ENCODE measurements at regions not wholly inside any gene's neighbourhood (a gene's known extent, or its start where the extent isn't known, plus 50 kb on each side); places are given as distances from the start of the nearest gene placed in this dataset.

- DNase-seq: no peak
Observed at GRCh38 chr11:119934866-119935265, 203.0 kb downstream of the TRIM29 start.

DNA sequence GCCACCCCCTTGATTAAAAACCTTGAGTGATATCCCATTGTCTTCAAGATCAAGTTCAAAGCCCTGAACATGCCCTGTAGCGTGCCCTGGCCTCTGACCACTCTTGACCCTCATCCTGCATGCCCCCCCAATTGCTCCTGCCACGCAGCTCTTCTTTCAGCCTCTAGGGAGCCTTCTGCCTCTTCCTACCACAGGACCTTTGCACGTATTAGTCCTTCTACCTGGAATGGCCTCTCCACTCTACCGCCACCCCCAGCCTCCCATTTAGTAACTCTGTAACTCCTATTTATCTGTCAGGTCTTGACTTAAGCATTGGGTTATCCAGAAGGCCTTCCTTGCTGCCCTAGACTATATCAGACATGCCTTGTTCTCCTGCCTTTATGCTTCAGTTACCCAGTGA lies 203.6 kb downstream of the TRIM29 start:
- DNase-seq: no peak

DNA sequence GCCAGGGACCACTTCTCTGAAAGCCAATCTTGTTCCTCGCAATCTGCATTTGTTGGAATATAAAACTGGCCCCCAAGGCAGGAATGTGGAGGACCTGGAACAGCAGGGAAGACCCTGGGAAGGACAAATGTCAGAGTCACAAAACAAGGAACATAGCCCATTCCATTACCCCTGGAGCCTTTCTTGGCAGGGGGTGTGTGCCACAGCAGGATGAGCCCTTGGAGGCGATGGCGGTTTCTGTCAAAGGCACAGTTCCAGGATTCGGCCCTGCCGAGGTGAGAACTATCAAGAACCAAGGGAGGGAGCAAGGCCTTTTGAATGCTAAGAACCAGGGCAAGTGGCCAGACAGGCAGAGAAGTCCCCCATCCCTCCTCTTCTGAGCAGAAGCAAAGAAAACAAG lies 204.3 kb downstream of the TRIM29 start:
- DNase-seq: no peak

GRCh38 chr11:119932828-119933562 lies 204.0 kb upstream of the NECTIN1 start:
- no peak for DNase-seq

- no peak for DNase-seq
Observed at GRCh38 chr11:119928047-119928446, 199.0 kb upstream of the NECTIN1 start.

DNA sequence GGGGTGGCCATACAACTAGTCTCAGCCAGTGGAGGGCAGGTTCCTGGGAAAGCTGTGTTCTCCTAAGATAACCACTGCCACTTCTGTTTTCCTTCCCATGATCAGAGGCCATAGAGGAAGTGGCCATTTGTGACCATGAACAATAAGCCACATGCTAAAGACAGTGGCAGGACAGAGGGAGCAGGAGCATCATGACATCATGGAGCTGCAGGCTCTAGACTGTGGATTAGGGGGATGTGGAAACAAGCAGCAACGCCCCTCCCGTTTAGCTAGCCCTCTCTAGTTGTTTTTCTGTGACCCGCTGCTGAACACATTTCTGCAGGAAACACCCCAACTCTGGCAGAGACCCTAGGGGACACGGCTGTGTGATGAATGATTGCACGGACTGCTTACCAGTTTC lies 195.0 kb upstream of the NECTIN1 start:
- no peak for DNase-seq

GRCh38 chr11:119921571-119921970 lies 192.6 kb upstream of the NECTIN1 start:
- no peak for DNase-seq

- DNase-seq: no peak
Observed at GRCh38 chr11:119920666-119921387, 191.8 kb upstream of the NECTIN1 start.

DNA sequence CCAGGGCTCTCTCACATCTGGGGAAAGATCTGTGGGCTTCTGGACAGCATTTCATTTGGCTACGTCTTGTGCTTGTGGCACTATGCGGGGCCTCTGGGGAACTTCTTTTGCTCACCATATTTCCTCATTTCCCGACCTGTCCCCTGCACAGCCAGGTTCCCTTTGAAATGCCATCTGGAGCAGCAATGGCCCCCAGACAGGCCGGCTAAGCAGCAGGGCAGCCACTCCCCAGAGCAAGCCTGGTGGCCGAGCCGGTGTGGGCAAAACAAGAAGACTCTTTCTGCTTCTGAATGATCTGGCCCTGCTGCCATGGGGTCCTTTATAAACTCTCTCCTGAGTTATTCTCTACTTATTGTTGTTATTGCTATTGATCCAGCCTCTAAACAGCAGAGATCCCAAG lies 190.7 kb upstream of the NECTIN1 start:
- no peak for DNase-seq

- no peak for DNase-seq
Observed at GRCh38 chr11:119918347-119918746, 189.3 kb upstream of the NECTIN1 start.

GRCh38 chr11:119916568-119916967 lies 187.6 kb upstream of the NECTIN1 start:
- no peak for DNase-seq

- DNase-seq: no peak
Observed at GRCh38 chr11:119912229-119912628, 183.2 kb upstream of the NECTIN1 start.

DNA sequence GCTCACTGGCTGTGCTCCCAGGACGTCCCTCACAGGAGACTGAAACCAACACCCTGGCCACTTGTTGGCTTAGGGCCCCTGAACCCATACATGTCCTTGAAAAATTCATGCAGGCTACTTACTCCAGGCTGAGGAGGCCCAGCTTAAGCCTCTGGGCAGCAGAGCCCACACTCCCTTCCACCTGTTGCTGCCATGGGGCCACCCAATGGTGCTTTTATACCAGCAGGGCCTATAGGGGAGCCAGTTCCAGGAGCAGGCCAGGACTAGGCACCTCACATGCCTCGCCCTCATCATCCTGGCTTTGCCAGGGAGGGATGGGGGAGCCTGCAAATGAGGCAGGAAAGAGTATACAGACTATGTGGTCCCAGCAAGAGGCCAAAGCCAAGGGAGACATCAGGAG lies 181.7 kb upstream of the NECTIN1 start:
- DNase-seq: no peak

DNA sequence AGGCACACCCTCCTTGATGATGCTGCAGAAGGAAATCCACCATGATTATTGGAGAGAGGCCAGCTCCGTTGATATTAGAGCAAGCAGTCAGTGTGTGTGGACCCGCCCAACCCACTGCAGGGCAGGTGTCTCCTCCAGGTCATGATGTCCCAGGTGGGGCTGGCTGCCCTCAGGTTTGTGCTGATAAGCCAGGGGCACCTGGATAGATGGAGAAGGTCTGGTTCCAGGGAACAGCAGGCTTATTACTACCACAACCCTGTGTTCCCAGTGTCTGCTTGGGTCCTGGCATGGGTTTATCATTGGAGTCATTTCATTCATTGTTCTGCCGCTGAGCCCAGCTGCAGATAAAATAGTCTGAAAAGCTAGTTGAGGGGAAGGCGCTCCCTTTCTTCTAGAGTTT lies 181.1 kb upstream of the NECTIN1 start:
- no peak for DNase-seq

GRCh38 chr11:119909495-119909894 lies 180.5 kb upstream of the NECTIN1 start:
- DNase-seq: no peak

DNA sequence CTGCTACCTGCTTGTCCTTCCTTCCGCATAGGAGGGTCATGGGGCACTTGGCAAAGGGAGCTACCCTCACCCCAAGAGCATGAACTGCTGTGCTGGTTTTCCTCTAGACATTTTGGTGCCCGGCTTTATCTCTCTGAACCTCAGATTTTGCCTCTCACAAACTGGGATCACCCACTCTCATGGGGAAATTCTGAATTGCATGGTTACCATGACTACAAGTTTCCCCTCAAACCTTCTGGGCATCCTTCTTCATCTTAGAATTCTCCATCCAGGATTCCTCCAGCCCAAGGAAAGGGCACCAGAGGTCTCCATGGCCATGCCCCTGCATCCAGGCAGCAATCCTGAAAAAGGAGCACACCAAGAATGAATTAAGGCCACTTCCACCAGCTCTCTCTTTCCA lies 180.1 kb upstream of the NECTIN1 start:
- no peak for DNase-seq

GRCh38 chr11:119908573-119908904 lies 179.5 kb upstream of the NECTIN1 start:
- no peak for DNase-seq

- peak; percentile 78 for DNase-seq
Observed at GRCh38 chr11:119907878-119908572, 179.0 kb upstream of the NECTIN1 start.

GRCh38 chr11:119907122-119907851 lies 178.3 kb upstream of the NECTIN1 start:
- no peak for DNase-seq

GRCh38 chr11:119906376-119906775 lies 177.4 kb upstream of the NECTIN1 start:
- no peak for DNase-seq

DNA sequence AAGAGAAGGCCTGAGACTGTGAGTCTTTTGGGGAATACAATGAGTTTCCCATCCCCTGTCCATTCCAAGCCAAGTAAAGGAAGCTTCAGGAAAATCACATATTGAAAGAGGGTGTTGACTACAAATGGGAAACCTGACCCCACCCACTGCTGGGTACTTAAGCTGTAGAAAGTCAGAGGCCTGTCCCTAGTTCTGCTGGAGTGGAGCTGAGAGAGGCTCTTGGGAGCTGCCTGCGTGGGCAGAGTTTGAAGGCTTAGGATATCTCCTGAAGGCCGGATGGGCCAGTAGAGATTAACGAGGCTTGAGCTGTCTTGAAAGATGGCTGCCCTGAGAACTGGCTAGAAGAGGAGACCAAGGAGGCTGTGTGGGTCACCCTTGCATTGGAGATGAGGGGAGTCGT lies 176.2 kb upstream of the NECTIN1 start:
- no peak for DNase-seq

DNA sequence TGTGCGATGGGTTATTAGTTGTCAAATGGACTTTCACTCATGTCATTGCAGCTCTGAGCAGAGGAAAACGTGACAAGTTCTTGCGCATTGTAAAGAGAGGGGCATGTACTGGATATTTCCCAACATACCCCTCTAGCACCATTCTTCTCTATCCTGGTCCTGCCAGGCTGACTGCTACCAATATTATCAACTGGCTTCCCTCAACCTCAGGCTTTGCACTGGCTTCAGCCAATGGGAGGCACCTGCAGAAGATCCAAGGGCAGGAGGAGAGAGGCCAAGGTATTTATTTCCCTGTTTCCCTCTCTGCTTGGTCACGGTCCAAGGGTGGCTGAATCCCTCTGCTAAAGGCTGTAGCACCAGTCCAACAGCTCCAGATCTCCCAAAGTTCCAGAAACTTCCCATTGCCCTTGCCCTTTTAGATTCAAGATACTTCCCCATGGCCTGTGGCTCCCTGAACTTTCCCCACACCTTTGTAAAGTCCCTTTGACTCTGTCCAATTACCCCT lies 175.6 kb upstream of the NECTIN1 start:
- no peak for DNase-seq

DNA sequence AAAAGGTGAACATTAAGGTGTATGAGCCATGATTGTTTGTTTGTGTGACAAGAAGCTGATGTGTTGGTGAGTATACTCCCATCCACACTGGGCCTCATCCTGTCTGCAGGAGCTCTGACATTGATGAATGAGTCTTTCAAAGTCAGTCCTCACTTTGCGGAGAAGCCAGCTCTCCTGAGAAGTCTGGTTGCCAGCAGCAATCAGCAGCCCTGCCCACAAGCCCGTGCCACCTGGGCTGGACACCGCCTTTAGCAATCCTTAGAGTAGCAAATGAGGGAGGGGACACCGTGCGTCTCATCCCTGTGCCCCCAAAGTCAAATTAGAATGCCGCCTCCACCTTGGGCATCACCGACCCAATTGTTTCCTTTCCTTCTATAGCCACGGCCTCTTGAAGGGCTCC lies 174.8 kb upstream of the NECTIN1 start:
- no peak for DNase-seq

All from NCI-H1417 treated with DMSO at 0.1 percent for 48 hours (cell line).